Stimulated activated naive CD8-positive, alpha-beta T cell treated with anti-CD3 and anti-CD28 coated beads, Interleukin-15, Interleukin-2, amounts not matched to agents 100 ng/mL and 50 ng/mL, for 24 hours (primary cell): ENCODE measurements at regions not wholly inside any gene's neighbourhood (a gene's known extent, or its start where the extent isn't known, plus 50 kb on each side); places are given as distances from the start of the nearest gene placed in this dataset.

Experiments
- H3K27ac Mint-ChIP-seq: one replicate; pipeline ENCODE4 v1.8.0; 2021; ENCODE audit warnings: mild to moderate bottlenecking, mixed read lengths
- H3K27me3 Mint-ChIP-seq: one replicate; pipeline ENCODE4 v1.8.0; 2021; ENCODE audit warnings: mixed read lengths
- H3K36me3 Mint-ChIP-seq: one replicate; pipeline ENCODE4 v1.8.0; 2021; ENCODE audit warnings: low read depth, mixed read lengths
- H3K4me1 Mint-ChIP-seq: one replicate; pipeline ENCODE4 v1.8.0; 2021; ENCODE audit warnings: low read depth, mixed read lengths
- H3K4me3 Mint-ChIP-seq: one replicate; pipeline ENCODE4 v1.8.0; 2021; ENCODE audit warnings: mild to moderate bottlenecking, mixed read lengths
- H3K9me3 Mint-ChIP-seq: one replicate; pipeline ENCODE4 v1.8.0; 2021; ENCODE audit warnings: mixed read lengths

DNA sequence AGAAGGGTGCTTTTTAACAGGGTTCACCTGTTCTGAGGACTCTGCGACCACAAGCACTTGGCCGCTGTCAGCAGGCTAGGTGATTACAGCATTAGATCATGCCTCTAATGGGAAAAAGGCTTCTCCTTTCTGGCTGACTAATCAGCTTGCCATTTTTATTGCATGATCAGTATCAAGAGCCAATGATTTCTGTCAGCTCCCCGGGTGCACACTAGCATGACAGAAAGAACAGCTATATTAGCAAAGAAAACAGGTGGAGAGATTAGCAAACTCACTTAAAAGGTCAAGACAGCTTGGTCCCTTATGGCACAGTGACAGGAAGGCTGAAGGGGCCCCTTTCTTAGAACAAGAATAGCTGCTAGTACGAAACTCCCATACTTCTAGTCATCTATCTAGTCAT is 170.0 kb downstream of the SMIM20 start:
- Mint-ChIP-seq H3K4me1 (peaks cover 84% of the 10 kb centered on the region), H3K4me3 (peak overlapping the region; percentile 6), H3K36me3 (peaks cover 12% of the 10 kb centered on the region), H3K27ac (peak overlapping the region; percentile 88), H3K9me3 (peaks cover 7% of the 10 kb centered on the region), H3K27me3 (peaks cover 13% of the 10 kb centered on the region)

DNA sequence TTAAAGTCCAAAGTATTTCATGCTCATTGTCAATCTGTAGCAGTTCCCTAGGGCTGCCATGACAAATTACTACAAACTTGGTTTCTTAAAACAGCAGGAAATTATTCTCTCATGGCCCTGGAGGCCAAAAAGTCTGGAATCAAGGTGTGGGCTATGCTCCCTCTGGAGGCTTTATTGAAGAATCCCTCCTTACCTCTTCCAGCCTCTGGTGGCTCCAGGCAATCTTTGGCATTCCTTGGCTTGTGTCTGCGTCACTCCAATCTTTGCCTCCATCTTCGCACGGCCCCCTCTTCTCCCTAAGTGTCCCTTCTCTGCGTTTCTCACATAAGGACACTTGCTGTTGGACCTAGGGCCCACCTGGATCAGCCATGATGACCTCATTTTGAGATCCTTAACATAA is 170.4 kb downstream of the SMIM20 start:
- Mint-ChIP-seq H3K4me3 (no peak overlapping the region), H3K27me3 (peaks cover 13% of the 10 kb centered on the region), H3K9me3 (peaks cover 7% of the 10 kb centered on the region), H3K4me1 (peaks cover 88% of the 10 kb centered on the region), H3K36me3 (peaks cover 12% of the 10 kb centered on the region), H3K27ac (peak overlapping the region; percentile 88)

DNA sequence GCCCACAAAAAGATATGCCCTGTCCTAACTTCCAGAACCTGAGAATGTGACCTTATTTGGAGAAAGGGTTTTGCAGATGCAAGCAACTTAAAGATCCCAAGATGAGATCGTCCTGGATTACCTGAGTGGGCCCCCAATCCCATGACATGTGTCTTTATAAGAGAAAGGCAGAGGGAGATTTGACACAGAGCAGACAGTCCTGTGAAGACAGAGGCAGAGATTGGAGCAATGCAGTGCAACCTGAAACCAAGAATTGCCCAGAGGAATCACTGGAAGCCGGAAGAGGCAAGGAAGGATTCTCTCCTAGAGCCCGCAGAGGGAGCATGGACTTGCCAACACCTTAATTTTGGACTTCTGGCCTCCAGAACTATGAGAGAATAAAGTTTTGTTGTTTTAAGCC is 171.5 kb downstream of the SMIM20 start:
- H3K27me3 Mint-ChIP-seq = peaks cover 12% of the 10 kb centered on the region
- H3K9me3 Mint-ChIP-seq = peaks cover 16% of the 10 kb centered on the region
- H3K36me3 Mint-ChIP-seq = peaks cover 16% of the 10 kb centered on the region
- H3K27ac Mint-ChIP-seq = peak overlapping the region; percentile 88
- H3K4me3 Mint-ChIP-seq = peak overlapping the region; percentile 14
- H3K4me1 Mint-ChIP-seq = peaks cover 80% of the 10 kb centered on the region

DNA sequence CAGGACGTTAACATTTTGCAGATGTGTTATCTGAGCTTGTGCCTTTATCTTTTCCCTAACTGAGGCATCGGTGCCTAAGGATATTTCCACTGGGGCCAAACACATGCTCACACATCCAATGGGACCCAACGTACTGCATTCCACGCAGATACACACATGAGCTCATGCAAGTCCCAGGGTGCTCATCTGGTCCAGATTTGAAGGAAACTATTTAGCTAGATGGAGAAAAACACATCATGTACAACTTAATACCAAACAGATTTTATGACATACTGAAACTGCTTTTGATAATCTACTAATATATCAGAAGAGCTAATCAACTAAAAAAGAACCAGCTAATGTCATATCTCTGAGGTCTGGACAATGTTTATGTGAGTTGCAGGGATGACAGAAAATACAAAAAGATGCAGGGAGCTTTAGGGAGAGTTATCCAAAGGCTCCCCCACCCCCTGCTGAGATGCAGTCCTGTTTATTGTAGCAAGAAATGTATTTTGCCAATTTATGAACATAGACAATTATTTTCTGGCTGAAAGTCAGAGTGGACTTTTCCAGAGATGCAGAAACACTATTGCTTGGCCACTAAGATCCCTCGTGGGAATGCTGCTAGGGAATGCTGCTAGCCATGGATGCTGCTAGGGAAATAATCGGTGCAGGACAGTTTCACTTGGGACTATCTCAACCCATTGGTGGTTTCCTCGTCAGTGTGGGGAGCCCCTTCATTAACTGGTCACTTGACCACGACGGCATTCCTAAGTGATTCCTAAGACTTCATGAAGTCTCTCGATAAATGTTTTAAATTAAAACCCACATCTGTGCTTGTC is 172.8 kb downstream of the SMIM20 start:
- peaks cover 67% of the 10 kb centered on the region for H3K4me1 Mint-ChIP-seq
- H3K36me3 Mint-ChIP-seq = peaks cover 21% of the 10 kb centered on the region
- peaks cover 15% of the 10 kb centered on the region for H3K9me3 Mint-ChIP-seq
- H3K27ac Mint-ChIP-seq = no peak overlapping the region
- H3K27me3 Mint-ChIP-seq = peaks cover 19% of the 10 kb centered on the region
- H3K4me3 Mint-ChIP-seq = no peak overlapping the region

DNA sequence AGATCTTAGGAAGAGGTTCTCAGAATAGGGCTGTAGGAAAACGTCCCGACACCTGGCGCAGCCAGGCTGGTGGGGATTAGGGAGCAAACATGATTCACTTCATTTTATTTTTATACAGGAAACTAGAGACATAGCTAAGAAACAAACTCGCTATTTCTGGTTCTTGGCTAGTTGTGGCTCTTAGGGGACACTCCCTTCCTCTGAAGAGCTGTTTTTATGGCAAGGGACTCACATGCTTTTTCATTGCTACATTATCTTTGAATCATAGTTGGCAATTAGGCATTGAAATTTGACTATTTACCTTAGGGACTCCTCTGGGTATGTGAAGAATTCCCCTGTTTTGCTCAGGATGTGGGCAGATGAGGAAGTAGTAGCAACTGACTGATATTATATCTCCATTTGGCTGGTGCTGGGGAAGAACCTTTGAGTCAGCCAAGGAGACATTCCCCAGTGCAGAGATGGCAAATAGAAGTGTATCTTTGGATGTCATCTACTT is 174.5 kb downstream of the SMIM20 start:
- Mint-ChIP-seq H3K4me3 (peak overlapping the region; percentile 57), H3K4me1 (peaks cover 64% of the 10 kb centered on the region), H3K27ac (peak overlapping the region; percentile 88), H3K36me3 (peaks cover 25% of the 10 kb centered on the region), H3K9me3 (peaks cover 15% of the 10 kb centered on the region), H3K27me3 (peaks cover 25% of the 10 kb centered on the region)

DNA sequence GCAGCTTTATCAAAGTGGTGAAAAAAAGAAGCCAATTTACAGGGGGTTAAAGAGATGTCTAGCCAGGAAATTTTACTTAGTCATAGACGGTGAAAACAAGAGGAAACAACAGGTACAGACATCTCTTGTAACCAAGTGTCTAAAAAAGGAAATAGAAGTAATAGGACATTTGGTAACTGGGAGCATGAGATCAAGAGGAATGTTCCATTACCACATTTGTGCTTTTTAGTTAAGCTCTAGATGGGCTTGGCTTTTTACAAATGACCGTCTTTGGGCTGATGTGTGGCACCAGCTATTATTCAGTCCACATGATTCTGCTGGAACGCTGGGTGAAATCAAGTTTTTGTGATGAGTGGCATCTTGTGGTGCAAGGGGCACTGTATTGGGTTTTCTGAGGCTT is 179.5 kb downstream of the SMIM20 start:
- no peak overlapping the region for H3K4me3 Mint-ChIP-seq
- peaks cover 35% of the 10 kb centered on the region for H3K36me3 Mint-ChIP-seq
- H3K9me3 Mint-ChIP-seq = peaks cover 44% of the 10 kb centered on the region
- H3K27ac Mint-ChIP-seq = peak overlapping the region; percentile 75
- H3K4me1 Mint-ChIP-seq = peaks cover 44% of the 10 kb centered on the region
- peaks cover 26% of the 10 kb centered on the region for H3K27me3 Mint-ChIP-seq

DNA sequence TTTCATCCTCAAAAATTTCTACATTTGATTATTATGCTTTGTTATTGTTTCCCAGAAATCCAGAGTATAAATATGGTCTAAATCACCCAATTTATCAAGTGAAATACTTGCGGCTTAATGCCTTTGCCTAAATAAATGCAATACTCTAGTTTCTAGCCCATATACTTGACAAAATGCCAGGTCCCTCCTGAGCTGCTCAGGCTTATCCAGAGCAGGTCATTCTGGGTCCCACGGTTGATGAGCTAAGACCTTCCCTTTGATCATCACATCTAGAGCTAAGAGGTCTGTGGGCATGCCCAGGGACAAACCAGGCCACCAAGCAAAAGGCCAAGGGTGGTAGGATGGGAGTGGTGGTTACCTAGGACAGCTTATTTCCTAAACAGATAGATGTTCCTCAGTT is 180.1 kb downstream of the SMIM20 start:
- H3K27ac Mint-ChIP-seq = peak overlapping the region; percentile 75
- H3K9me3 Mint-ChIP-seq = peaks cover 48% of the 10 kb centered on the region

DNA sequence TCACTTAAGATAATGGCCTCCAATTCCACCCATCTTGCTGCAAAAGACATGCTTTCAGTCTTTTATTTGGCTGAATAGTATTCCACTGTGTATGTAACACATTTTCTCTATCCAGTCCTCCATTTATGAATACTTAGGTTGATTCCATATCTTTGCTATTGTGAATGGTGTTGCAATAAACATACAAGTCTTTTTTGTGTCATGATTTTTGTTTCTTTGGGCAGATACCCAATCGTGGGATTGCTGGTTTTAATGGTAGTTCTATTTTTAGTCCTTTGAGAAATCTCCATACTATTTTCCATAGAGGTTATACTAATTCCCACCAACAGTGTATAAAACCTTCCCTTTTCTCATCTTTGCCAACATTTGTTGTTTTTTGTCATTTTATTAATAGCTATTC is 180.9 kb downstream of the SMIM20 start:
- Mint-ChIP-seq H3K36me3 (peaks cover 38% of the 10 kb centered on the region), H3K9me3 (peaks cover 53% of the 10 kb centered on the region), H3K27me3 (peaks cover 29% of the 10 kb centered on the region), H3K27ac (peak overlapping the region; percentile 72), H3K4me3 (no peak overlapping the region), H3K4me1 (peaks cover 41% of the 10 kb centered on the region)

More for the DNA sequence above, 180.1 kb downstream of the SMIM20 start:
- Mint-ChIP-seq H3K27me3 (peaks cover 26% of the 10 kb centered on the region), H3K4me1 (peaks cover 38% of the 10 kb centered on the region), H3K4me3 (no peak overlapping the region), H3K36me3 (peaks cover 35% of the 10 kb centered on the region)

DNA sequence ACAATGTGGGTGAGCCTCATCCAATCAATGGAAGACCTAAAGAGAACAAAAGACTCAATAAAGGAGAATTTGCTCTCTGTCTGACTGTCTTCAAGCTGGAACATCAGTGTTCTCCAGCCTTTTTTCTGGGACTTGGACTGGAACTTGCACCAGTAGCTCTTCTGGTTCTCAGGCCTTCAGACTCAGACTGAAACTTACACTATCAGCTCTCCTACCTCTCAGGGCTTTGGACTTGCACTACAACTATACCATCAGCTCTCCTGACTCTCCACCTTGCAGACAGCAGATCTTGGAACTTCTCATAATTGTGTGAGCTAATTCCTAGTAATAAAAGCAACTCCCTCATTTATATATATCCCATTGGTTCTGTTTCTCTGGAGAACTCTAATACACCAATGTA is 185.9 kb downstream of the SMIM20 start:
- Mint-ChIP-seq H3K9me3 (peaks cover 36% of the 10 kb centered on the region), H3K27me3 (peaks cover 10% of the 10 kb centered on the region), H3K27ac (no peak overlapping the region), H3K36me3 (peaks cover 16% of the 10 kb centered on the region), H3K4me1 (peaks cover 22% of the 10 kb centered on the region), H3K4me3 (no peak overlapping the region)

DNA sequence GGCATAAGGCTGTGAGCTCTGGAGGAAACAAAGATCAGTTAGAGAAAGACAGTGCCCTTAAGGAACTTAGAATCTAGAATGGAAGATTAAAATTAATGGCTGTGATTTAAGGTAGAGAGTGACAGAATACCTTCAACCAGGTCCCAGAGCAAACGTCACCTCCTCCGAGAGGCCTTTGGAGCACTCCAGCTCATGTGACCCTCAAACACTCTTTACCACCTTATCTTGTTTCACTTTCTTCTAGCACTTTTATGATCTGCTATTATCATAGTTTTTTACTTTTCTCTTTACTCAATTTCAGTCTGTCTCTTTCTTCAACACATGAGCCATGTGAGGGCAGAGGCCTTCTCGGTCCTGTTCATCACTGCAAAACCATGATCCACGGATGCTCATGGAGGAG is 187.0 kb downstream of the SMIM20 start:
- Mint-ChIP-seq H3K4me1 (peaks cover 19% of the 10 kb centered on the region), H3K27me3 (peaks cover 13% of the 10 kb centered on the region), H3K9me3 (peaks cover 31% of the 10 kb centered on the region), H3K4me3 (no peak overlapping the region), H3K36me3 (peaks cover 16% of the 10 kb centered on the region), H3K27ac (no peak overlapping the region)

DNA sequence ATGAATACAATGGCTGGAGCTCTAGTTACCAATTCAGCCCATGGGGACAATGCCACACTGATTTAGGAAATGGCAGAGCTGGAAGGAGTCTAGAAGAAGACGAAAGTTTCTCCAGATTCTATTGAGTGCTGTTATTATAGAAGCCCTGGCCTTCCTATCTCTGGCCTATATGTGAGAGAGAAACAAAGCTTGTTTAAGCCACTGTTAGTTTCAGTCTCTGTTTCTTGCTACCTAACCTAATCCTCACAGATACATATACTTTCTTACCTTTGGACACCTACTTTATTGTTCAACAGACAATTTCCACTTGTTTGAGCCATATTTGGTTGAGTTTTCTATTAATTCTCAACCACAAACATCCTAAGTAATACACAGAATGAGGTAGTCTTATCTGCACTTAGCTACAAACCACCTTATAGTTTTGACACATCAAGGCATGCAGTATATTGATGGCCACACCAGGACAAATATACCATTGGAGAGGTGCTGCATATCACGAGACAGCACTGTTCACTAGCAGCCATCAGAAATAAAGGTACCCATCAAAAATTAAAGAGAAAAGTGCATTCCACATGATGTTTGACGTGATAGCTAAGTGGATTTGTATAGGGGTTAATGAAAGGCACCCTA is 190.2 kb downstream of the SMIM20 start:
- Mint-ChIP-seq H3K4me1 (peaks cover 15% of the 10 kb centered on the region), H3K4me3 (no peak overlapping the region)

DNA sequence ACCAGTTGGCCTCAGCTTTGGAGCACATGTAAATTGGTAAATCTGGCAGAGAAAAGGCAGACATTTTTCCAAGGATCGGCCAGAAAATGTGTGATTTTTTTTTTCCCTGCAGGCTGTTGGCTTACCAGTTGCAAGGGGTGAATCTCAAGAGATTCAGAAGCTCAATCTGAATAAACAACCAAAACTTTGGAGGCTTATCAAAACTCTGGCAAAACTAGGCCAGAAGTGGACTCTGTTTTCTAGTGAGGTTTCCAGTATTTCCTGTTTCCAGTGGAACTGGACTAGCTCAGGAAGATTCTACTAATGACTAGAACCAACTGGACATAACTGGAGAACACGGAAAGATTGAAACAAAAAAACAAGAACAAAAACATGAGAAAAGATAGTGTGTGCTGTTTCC is 191.3 kb downstream of the SMIM20 start:
- H3K4me3 Mint-ChIP-seq = no peak overlapping the region
- peaks cover 29% of the 10 kb centered on the region for H3K27me3 Mint-ChIP-seq
- H3K36me3 Mint-ChIP-seq = no peaks in the 10 kb centered on the region
- H3K9me3 Mint-ChIP-seq = peaks cover 6% of the 10 kb centered on the region
- H3K4me1 Mint-ChIP-seq = peaks cover 6% of the 10 kb centered on the region
- H3K27ac Mint-ChIP-seq = no peak overlapping the region

More for the DNA sequence above, 190.2 kb downstream of the SMIM20 start:
- Mint-ChIP-seq H3K36me3 (peaks cover 5% of the 10 kb centered on the region), H3K27me3 (peaks cover 27% of the 10 kb centered on the region), H3K27ac (no peak overlapping the region), H3K9me3 (peaks cover 11% of the 10 kb centered on the region)

DNA sequence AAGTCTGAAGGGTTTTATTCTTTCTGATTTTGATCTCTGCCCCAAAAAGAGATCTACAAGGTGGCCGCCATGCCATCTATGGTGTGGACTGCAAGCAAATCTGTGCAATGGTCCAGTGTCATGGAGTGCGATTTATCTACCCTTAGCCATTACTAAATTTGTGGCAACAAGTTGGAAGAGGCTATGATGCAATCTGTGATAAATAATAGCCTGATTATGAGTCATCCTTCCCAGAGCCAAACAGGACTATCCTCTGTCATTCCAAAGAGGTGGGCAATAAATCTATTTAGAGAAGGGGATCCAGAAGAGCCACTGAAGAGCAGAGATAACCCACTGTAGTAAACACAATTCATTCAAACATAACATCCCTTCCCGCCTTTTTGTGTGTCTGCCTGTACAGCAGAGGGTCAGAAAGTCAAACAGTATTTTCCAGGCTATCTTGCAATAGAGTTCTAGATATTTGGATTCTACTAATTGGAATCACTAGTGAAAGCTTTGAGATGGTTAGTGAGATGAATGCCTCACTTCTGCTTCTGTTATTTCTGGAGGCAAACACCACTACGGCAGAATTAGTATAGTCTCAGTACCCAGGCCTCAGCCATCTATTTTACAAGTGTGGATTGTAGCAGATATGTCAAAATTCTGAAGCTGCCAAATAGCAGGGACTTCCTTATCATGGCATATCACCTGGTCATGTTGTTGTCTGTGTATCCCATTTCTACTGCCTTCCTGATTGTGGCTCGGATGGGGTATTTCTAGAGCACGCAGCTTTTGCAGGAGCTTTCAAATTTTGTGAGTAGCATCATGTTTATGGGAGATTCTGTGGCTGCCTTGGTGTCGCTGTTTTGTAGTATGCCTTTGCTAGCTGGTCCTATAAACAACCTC is 192.0 kb downstream of the SMIM20 start:
- peaks cover 5% of the 10 kb centered on the region for H3K4me1 Mint-ChIP-seq
- no peak overlapping the region for H3K27ac Mint-ChIP-seq
- H3K4me3 Mint-ChIP-seq = no peak overlapping the region
- H3K9me3 Mint-ChIP-seq = peaks cover 9% of the 10 kb centered on the region
- peaks cover 34% of the 10 kb centered on the region for H3K27me3 Mint-ChIP-seq
- H3K36me3 Mint-ChIP-seq = no peaks in the 10 kb centered on the region

DNA sequence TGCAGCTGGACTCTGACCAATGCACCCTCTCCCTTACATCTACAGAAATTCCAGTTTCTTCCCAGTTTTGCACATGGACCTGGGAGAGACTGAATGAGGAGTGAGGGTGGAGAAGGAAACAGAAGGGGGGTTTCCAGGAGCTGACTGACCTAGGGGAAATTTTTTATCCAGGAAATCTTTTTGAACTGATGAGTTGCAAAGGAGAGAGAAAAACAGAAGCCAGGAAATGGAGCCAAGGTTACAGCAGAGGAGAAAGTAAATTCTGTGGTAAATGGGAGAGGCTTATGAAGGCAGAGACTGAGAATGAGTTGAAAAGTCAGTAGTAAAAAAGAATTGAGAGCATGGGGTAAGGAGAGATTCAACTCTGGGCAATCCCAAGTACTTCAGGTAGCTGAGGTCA is 192.8 kb downstream of the SMIM20 start:
- H3K36me3 Mint-ChIP-seq = peaks cover under 1% of the 10 kb centered on the region
- peaks cover 40% of the 10 kb centered on the region for H3K27me3 Mint-ChIP-seq
- H3K4me1 Mint-ChIP-seq = peaks cover 5% of the 10 kb centered on the region
- no peak overlapping the region for H3K4me3 Mint-ChIP-seq
- peaks cover 15% of the 10 kb centered on the region for H3K9me3 Mint-ChIP-seq
- no peak overlapping the region for H3K27ac Mint-ChIP-seq
